Activated naive CD4-positive, alpha-beta T cell treated with Interleukin-2 at 50 U/mL for 16 hours (primary cell): ENCODE measurements at regions not wholly inside any gene's neighbourhood (a gene's known extent, or its start where the extent isn't known, plus 50 kb on each side); places are given as distances from the start of the nearest gene placed in this dataset.
"Not testable (repeated sequence)": the region's sequence is repeated elsewhere in the genome, so short reads cannot be mapped to it uniquely, and the experiment has no call there.

ENCODE experiments used
- DNase-seq: peaks from one replicate; pipeline ENCODE4 v3.0.0-alpha.2; 2020

- DNase-seq, result no peak
These were observed 234.0 kb downstream of the RPLP1 start for GRCh38 chr15:69686626-69687025.

- no peak for DNase-seq
These were observed 236.5 kb downstream of the RPLP1 start for GRCh38 chr15:69689133-69689532.

DNA sequence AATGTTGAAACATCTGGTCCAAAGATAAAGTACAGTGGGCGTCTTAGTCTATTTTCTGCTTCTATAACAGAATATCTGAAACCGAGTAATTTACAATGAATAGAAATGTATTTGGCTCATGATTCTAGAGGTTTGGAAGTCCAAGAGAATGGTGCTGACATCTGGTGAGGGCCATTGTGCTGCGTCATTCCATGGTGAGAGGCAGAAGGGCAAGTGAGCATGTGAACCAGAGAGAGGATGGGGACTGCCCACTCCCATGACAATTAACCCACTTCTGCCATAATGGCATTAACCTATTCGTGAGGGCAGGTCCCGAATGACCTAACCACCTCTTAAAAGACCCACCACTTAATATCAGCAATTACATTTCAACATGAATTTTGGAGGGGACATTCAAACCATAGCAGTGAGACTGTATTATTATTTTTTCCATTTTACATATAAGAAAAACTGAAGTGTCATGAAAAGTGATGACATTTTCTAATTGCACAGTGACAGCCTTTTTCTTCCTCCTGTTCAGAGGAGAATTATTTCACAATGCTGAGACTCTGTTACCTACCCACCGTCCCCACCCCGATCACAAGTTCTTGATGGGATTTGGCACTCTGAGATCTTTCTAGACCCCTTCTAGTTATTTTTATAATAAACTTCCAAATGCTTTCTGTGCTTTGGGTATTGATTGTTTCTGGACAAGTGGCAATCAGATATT, 238.8 kb downstream of the RPLP1 start:
- no peak for DNase-seq

DNA sequence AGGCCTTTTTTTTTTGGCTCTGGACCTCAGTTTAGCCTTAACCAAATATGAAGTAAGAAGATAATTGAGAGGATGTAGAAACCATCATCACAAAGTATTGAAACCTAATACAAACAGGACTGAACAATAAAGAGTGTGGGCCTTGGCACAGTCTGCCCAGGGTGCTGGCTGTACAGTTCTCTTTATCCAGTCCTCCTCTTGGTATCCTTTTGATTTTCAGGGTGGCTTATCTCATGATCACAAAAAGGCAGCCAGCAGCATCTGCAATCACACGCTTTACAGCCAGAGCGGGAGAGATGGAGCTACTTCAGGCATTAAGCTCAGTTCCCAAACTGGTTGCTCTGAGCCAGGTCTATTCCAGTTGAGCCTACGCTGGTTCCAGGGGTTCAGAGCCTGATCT, 239.7 kb downstream of the RPLP1 start:
- no peak for DNase-seq

- no peak for DNase-seq
These were observed 240.4 kb downstream of the RPLP1 start for GRCh38 chr15:69693059-69693458.

GRCh38 chr15:69696946-69697345, 244.3 kb downstream of the RPLP1 start:
- no peak for DNase-seq

- DNase-seq, result no peak
These were observed 245.3 kb downstream of the RPLP1 start for GRCh38 chr15:69697916-69698315.

GRCh38 chr15:69699096-69699495, 246.5 kb downstream of the RPLP1 start:
- DNase-seq, result no peak

DNA sequence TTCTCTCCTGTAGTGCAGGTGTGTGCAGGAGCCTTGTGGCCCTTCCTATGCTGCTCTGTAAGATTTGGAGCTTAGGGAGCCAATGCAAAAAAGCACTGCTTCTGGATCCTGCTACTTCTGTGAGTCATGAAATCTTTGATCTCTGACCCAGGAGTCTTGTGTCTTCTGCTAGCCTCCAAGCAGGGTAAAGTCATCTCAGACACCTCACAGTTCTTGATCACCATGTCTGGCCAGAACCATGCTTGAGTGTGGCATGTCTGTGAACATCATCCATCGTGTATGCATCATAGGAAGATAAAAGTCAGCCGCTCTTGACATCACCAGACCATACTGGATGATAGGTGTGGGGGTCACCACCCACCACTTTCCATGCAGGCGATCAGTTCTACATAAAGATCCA, 247.8 kb downstream of the RPLP1 start:
- no peak for DNase-seq

DNA sequence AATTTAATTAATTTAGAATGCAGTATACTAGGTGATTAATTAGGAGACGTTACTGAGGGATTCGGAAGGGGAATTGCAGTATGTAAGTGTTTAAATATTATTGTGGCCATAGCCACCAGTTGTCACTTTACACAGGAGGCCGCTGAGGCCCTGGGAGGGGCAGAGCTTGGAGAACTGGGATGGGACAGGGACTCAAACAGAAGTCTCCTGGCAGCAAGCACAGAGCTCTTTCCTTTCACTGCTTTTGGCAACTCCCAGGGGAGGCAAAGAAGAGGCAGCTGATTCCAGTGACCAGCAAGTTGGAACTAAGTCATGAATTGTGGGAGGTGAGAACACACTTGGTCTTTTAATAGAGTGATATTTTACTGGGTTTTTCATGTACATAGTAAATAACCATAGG, 248.6 kb downstream of the RPLP1 start:
- DNase-seq, result no peak

GRCh38 chr15:69703532-69704187, 251.0 kb downstream of the RPLP1 start:
- no peak for DNase-seq

GRCh38 chr15:69704229-69704628, 251.6 kb downstream of the RPLP1 start:
- no peak for DNase-seq

- DNase-seq, result no peak
These were observed 252.1 kb downstream of the RPLP1 start for GRCh38 chr15:69704700-69705099.

DNA sequence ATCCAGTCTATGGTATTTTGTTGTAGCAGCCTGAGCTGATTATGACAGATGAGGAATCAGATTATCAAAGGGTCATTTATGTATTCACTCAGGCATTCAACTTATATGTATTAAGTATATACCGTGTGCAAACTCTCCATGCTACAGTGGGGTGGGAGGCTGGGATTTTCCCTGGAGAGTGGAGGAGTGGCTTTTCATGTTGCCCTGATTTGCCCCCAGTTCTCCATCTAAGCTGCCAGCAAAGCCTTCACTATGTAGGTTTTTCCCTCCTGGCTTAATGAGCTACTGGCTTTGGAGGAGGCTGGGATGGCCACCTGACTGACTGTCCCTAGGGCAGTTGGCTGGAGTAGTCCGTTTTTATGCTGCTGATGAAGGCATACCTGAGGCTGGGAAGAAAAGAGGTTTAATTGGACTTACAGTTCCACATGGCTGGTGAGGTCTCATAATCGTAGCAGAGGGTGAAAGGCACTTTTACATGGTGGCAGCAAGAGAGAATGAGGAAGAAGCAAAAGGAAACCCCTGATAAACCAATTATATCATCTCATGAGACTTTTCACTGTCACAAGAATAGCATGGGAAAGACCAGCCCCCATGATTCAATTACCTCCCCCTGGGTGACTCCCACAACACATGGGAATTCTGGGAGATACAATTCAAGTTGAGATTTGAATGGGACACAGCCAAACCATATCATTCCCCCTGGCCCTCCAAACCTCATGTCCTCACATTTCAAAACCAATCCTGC, 253.9 kb downstream of the RPLP1 start:
- no peak for DNase-seq

GRCh38 chr15:69707241-69707640, 254.6 kb downstream of the RPLP1 start:
- DNase-seq, result not testable (repeated sequence)

- DNase-seq, result not testable (repeated sequence)
These were observed 256.0 kb downstream of the RPLP1 start for GRCh38 chr15:69708436-69709122.

- DNase-seq, result no peak
These were observed 260.4 kb downstream of the RPLP1 start for GRCh38 chr15:69712991-69713390.

DNA sequence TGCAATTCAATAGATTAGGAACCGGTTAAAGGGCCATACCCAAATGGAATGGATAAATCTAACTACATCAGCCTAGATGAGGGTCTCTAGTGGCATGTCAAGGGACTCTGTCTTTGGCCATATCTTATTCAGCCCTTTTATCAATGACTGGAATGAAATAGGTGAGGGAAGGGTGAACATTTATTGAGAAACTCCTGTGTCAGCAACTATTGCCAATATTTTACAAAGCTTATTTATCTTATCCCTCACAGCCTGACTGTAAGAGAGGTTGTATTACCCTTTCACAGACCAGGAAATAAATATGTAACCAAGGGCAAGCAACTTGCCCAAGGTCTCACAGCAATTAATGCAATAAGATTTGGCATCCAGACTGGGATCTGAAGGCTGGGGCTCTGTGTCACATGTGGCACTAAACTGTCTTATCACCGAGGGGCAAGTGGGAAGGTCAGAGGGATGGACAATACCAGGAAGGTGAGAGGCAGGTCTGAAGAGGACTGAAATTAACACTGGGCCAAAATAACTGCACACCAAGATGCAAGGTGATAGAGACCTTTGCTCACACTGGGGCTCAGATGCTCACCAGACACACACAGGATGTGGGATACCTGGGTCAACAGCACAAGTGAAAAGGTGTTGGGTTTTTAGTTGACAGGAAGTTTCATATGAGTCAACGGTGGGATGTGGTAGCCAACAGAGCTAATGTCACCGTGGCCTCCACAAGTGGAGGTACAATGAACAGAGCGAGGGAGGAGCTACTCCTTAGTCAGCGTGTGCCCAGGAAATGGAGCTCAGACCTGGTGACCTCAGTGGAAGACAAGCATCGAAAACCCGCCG, 261.3 kb downstream of the RPLP1 start:
- DNase-seq, result peak; percentile 68

DNA sequence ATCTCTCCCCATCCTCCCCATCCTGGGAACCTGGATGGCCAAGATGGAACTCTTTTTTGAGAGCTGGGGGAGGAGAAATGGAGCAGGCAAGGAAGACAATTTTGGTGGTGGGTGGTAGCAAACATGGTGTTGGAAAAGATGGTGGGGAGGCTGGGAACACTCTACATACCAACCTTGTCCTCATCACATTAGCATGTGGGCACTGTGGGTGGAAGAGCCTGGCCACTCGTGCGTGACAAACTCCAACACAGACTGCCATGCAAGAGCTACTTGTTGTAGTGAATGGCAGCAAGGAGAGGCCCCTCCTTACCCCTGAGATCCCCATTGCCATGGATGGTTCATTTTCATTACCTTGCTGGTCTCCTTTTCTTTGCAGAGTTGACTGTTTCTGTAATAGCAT, 262.6 kb downstream of the RPLP1 start:
- no peak for DNase-seq

DNA sequence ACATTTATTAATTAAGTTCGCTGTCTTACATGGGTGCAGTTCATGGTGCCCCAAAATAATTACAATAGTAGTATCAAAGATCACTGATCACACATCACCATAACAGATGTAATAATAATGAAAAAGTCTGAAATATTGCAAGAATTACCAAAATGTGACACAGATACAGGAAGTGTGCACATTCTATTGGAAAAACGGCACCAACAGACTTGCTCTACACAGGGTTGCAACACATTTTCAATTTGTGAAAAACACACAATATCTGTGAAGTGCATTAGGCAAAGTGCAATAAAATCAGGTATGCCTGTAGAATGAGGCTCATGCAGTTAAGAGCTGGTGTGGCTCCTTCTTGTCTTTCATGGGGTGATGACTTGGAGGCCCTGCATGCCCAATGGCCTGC, 265.8 kb downstream of the RPLP1 start:
- DNase-seq, result no peak

DNA sequence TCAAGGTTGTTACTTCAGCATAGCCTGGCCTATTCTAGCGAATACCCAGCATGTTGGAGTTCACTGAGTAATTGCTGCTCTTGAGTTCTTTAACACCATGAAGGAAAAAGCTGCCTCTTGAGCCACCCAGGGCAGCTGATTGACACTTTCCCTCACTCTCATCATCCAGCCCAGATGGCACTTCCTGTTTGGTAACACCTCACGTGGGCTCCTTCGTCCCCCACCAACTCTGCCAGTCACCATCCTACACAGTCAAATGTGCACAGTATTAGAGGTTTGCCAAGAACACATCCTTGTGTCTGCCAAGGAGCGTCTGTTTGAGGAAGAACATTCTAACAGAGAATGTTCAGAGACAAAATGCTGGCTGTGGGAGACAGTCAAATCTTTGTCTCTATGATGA, 266.3 kb downstream of the RPLP1 start:
- no peak for DNase-seq

GRCh38 chr15:69719527-69720240, 267.1 kb downstream of the RPLP1 start:
- DNase-seq, result peak; percentile 62
